Transverse colon (tissue), 4 donors: ENCODE measurements at regions not wholly inside any gene's neighbourhood (a gene's known extent, or its start where the extent isn't known, plus 50 kb on each side); places are given as distances from the start of the nearest gene placed in this dataset.

Source experiments
- DNase-seq: peaks from one replicate; pipeline ENCODE4 v3.0.0-alpha.2; 2019
- H3K27ac ChIP-seq, 4 donors: fragments of 200-600 bp; sonication (generic); 2 replicates each; pipeline ENCODE4 v1.5.1; 2016 to 2018; ENCODE audit warnings: inconsistent platforms in 4 of 4
- H3K27me3 ChIP-seq: fragments of 200-600 bp; sonication (generic); 2 replicates; pipeline ENCODE4 v1.5.1; 2017; ENCODE audit warnings: inconsistent platforms
- H3K36me3 ChIP-seq, 4 donors: fragments of 200-600 bp; sonication (generic); 2 replicates each; pipeline ENCODE4 v1.5.1; 2017 to 2019; ENCODE audit warnings: inconsistent platforms in 4 of 4
- H3K4me1 ChIP-seq, 4 donors: fragments of 200-600 bp; sonication (generic); 2 replicates each; pipeline ENCODE4 v1.5.1; 2017 to 2020; ENCODE audit warnings: inconsistent platforms in 4 of 4
- H3K4me3 ChIP-seq, 4 donors: fragments of 200-600 bp; sonication (generic); 1 replicate in 1 of 4; 2 replicates in 3 of 4; pipeline versions ENCODE4 v1.5.1 to v1.6.1; 2017 to 2019; ENCODE audit warnings: inconsistent platforms in 4 of 4
- H3K9me3 ChIP-seq, 2 donors: fragments of 200-600 bp; sonication (generic); 2 replicates each; pipeline ENCODE4 v1.5.1; 2017 to 2019; ENCODE audit warnings: inconsistent platforms in 2 of 2
- EP300 ChIP-seq: sonication (generic); formaldehyde crosslinking; IDR thresholded peaks from one replicate; pipeline ENCODE4 v1.6.1; 2017; ENCODE audit warnings: antibody characterized with exemption, low read depth
- POLR2A ChIP-seq: fragments of 450-650 bp; IDR thresholded peaks from one replicate; pipeline ENCODE4 v1.6.1; 2016; ENCODE audit warnings: antibody characterized with exemption, mild to moderate bottlenecking, moderate library complexity
- POLR2AphosphoS5 ChIP-seq, 3 donors: sonication (generic); formaldehyde crosslinking; IDR thresholded peaks; one replicate each; pipeline ENCODE4 v1.6.1; 2016; ENCODE audit warnings: antibody characterized with exemption in 3 of 3
- WGBS, 2 donors: methylation state at CpG; one replicate each; pipeline ENCODE4 v1.1.5; 2018; ENCODE audit warnings: low coverage in 1 of 2; 5-methylcytosine and 5-hydroxymethylcytosine counted together
- in situ Hi-C, 4 donors: fragments of 200-750 bp; cut with MboI; loops; one replicate each; pipeline versions ENCODE4 v1.15.0 to v1.15.1; 2017; ENCODE audit warnings: low sequenced_read_pairs in 3 of 4, low pct_ligation_motif_present in 1 of 4, low pct_unique_long_range_greater_than_20kb in 1 of 4
- intact Hi-C: fragments of 100-400 bp; cut with DNase I; formaldehyde crosslinking; loops from one replicate; pipeline ENCODE4 v1.15.1; 2023; ENCODE audit warnings: low total_unique reads
- TF ChIP-seq, protein P1 (sequence below), 5 experiments: fragments of 200-600 bp in 3 of 5; fragments of 450-650 bp in 2 of 5; sonication (generic) in 3 of 5; IDR thresholded peaks; 1 replicate in 2 of 5; 2 replicates in 3 of 5; pipeline ENCODE4 v1.5.1; 2016 to 2017; ENCODE audit warnings: antibody characterized with exemption in 5 of 5, inconsistent platforms in 3 of 5, mild to moderate bottlenecking in 2 of 5, moderate library complexity in 1 of 5

DNA sequence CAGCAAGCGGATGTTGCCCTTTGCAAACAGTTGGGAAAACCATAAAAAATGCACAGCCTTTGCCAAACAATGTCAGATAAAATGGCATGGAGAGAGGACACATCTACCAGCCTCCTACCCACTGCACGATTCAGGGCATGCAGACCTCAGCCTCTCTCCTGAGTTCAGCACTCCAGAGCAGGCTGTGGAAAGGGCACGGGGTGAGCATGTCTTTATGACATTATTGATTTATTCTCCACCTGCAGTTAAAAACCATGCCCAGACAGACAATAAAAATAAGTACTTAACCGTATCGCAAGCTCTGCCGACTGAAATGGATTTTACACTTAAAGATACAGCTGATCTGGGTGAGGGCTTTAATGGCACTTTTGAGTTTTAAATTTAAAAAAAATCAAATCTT lies 127.1 kb downstream of the MAF start:
- WGBS, 2 donors = 45 to 54% methylated on average over 3 to 6 of the region's 6 CpGs
- no peaks in the 10 kb centered on the region for H3K4me1 ChIP-seq
- no peaks in the 10 kb centered on the region for H3K27me3 ChIP-seq
- in situ Hi-C loops = no loop called here
- no peak for DNase-seq
- intact Hi-C loops = no loop called here
- no peak overlapping the region for H3K27ac ChIP-seq
- H3K36me3 ChIP-seq = no peaks in the 10 kb centered on the region
- no peaks in the 10 kb centered on the region for H3K9me3 ChIP-seq
- no peak for TF ChIP-seq EP300
- no peak for TF ChIP-seq POLR2AphosphoS5 (IDR thresholded peaks at IDR 0.05)
- TF ChIP-seq, protein P1, sequence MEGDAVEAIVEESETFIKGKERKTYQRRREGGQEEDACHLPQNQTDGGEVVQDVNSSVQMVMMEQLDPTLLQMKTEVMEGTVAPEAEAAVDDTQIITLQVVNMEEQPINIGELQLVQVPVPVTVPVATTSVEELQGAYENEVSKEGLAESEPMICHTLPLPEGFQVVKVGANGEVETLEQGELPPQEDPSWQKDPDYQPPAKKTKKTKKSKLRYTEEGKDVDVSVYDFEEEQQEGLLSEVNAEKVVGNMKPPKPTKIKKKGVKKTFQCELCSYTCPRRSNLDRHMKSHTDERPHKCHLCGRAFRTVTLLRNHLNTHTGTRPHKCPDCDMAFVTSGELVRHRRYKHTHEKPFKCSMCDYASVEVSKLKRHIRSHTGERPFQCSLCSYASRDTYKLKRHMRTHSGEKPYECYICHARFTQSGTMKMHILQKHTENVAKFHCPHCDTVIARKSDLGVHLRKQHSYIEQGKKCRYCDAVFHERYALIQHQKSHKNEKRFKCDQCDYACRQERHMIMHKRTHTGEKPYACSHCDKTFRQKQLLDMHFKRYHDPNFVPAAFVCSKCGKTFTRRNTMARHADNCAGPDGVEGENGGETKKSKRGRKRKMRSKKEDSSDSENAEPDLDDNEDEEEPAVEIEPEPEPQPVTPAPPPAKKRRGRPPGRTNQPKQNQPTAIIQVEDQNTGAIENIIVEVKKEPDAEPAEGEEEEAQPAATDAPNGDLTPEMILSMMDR (IDR thresholded peaks at IDR 0.05) = no peak
- TF ChIP-seq POLR2A = no peak
- H3K4me3 ChIP-seq = no peak overlapping the region

DNA sequence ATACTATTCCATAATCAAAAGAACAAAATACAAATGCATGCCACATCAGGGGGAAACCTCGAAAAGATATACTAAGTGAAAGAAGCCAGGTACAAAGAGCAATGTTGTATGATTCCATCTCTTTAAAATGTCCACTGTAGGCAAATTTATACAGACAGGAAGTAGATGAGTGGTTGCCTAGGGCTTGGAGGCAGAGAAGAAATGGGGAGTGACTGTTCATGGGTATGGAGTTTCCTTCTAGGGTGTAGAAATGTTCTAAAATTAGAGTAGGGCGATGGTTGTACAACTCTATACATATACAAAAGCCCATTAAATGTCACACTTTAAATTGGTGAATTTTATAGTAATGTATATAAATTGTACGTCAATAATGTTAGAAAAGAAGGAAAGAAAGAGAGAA lies 128.1 kb downstream of the MAF start:
- WGBS, 2 donors = 75 to 96% methylated on average over 2 to 3 of the region's 3 CpGs
- H3K9me3 ChIP-seq = no peaks in the 10 kb centered on the region
- H3K27me3 ChIP-seq = no peaks in the 10 kb centered on the region
- H3K4me1 ChIP-seq = no peaks in the 10 kb centered on the region
- H3K27ac ChIP-seq = no peak overlapping the region
- H3K4me3 ChIP-seq = no peak overlapping the region
- H3K36me3 ChIP-seq = no peaks in the 10 kb centered on the region
- intact Hi-C loops = no loop called here
- DNase-seq = no peak
- in situ Hi-C loops = no loop called here
- TF ChIP-seq, protein P1 (IDR thresholded peaks at IDR 0.05) = no peak
- no peak for TF ChIP-seq POLR2AphosphoS5 (IDR thresholded peaks at IDR 0.05)
- TF ChIP-seq EP300 = no peak
- no peak for TF ChIP-seq POLR2A

- Histone ChIP-seq H3K27me3 (no peaks in the 10 kb centered on the region), H3K36me3 (no peaks in the 10 kb centered on the region), H3K4me1 (no peaks in the 10 kb centered on the region), H3K27ac (no peak overlapping the region), H3K9me3 (no peaks in the 10 kb centered on the region), H3K4me3 (no peak overlapping the region)
- peak; percentile 11 for DNase-seq
- intact Hi-C loops = no loop called here
- in situ Hi-C loops = no loop called here
- no peak for TF ChIP-seq EP300
- TF ChIP-seq, protein P1 (IDR thresholded peaks at IDR 0.05) = no peak
- 77 to 84% methylated on average over 5 to 10 of the region's 10 CpGs for WGBS, 2 donors
Observed at GRCh38 chr16:79469999-79470398, 130.5 kb downstream of the MAF start.

- H3K9me3 ChIP-seq = no peaks in the 10 kb centered on the region
- TF ChIP-seq POLR2A (no peak), EP300 (no peak), POLR2AphosphoS5 (IDR thresholded peaks at IDR 0.05) (no peak)
- TF ChIP-seq, protein P1 (IDR thresholded peaks at IDR 0.05) = no peak
- H3K27me3 ChIP-seq = no peaks in the 10 kb centered on the region
- no peak overlapping the region for H3K27ac ChIP-seq
- in situ Hi-C loops (no loop called here), intact Hi-C loops (no loop called here)
- H3K4me1 ChIP-seq = no peaks in the 10 kb centered on the region
- no peaks in the 10 kb centered on the region for H3K36me3 ChIP-seq
- DNase-seq = no peak
- H3K4me3 ChIP-seq = no peak overlapping the region
- WGBS, 2 donors = 64 to 67% methylated on average over 3 to 4 of the region's 4 CpGs
Observed at GRCh38 chr16:79468631-79469030, 131.9 kb downstream of the MAF start.
